PC-3 (cell line): ENCODE measurements at regions not wholly inside any gene's neighbourhood (a gene's known extent, or its start where the extent isn't known, plus 50 kb on each side); places are given as distances from the start of the nearest gene placed in this dataset.

Experiments used
- ATAC-seq: fragments of 200-7000 bp; cut with Tn5 transposase; 2 replicates; pipeline ENCODE4 v1.9.1; 2020; ENCODE audit warnings: mild to moderate bottlenecking, moderate library complexity
- BruUV-seq: library from RNA; stranded (reverse); fragments of 400-500 nt; replicated peaks from 2 replicates; lab custom pipeline; 2021; lab: Mats Ljungman, UMichigan
- CTCF ChIA-PET: fragments of 300-600 bp; sonication (Branson Sonifier 250); formaldehyde crosslinking; loops from one replicate; lab custom pipeline; 2022; ENCODE audit warnings: antibody characterized with exemption; lab: Charles Lee
- POLR2A ChIA-PET: fragments of 300-600 bp; sonication (Branson Sonifier 250); formaldehyde crosslinking; loops from one replicate; lab custom pipeline; 2022; ENCODE audit warnings: antibody characterized with exemption; ENCODE audit not compliant: unreplicated experiment; lab: Charles Lee
- DNase-seq: peaks from one replicate; pipeline ENCODE4 v3.0.0-alpha.2; 2015
- H2AFZ ChIP-seq: fragments of 300-600 bp; sonication (generic); 2 replicates; pipeline ENCODE4 v1.6.0; 2016; ENCODE audit warnings: antibody characterized with exemption, low read length
- H3F3A ChIP-seq: fragments of 300-600 bp; sonication (generic); one replicate; pipeline ENCODE4 v1.6.0; 2017; ENCODE audit warnings: antibody characterized with exemption, low read length, control low read depth, mild to moderate bottlenecking; ENCODE audit not compliant: unreplicated experiment
- H3K27ac ChIP-seq: fragments of 300-600 bp; sonication (generic); 2 replicates; pipeline ENCODE4 v1.5.1; 2016; ENCODE audit warnings: mild to moderate bottlenecking, low read length
- H3K27me3 ChIP-seq: fragments of 300-600 bp; sonication (generic); 2 replicates; pipeline ENCODE4 v1.6.1; 2016; ENCODE audit warnings: low read length, mixed read lengths
- H3K36me3 ChIP-seq: fragments of 300-600 bp; sonication (generic); 2 replicates; pipeline ENCODE4 v1.6.1; 2016; ENCODE audit warnings: low read depth, mixed run types, low read length, mixed read lengths
- H3K4me1 ChIP-seq: fragments of 300-600 bp; sonication (generic); 2 replicates; pipeline ENCODE4 v1.5.1; 2016; ENCODE audit warnings: low read length; ENCODE audit not compliant: insufficient read depth
- H3K4me2 ChIP-seq: fragments of 300-600 bp; sonication (generic); 2 replicates; pipeline ENCODE4 v1.6.0; 2016; ENCODE audit warnings: low read length
- H3K4me3 ChIP-seq: fragments of 300-600 bp; sonication (generic); 2 replicates; pipeline ENCODE4 v1.5.1; 2016; ENCODE audit warnings: mild to moderate bottlenecking, low read length, mixed read lengths
- H3K79me2 ChIP-seq: fragments of 300-600 bp; sonication (generic); 2 replicates; pipeline ENCODE4 v1.6.1; 2017; ENCODE audit warnings: low read length, mixed read lengths
- H3K9ac ChIP-seq: fragments of 300-600 bp; sonication (generic); 2 replicates; pipeline ENCODE4 v1.6.0; 2016; ENCODE audit warnings: mild to moderate bottlenecking, low read length
- H3K9me2 ChIP-seq: fragments of 300-600 bp; sonication (generic); replicated peaks from 2 replicates; pipeline ENCODE4 v1.6.1; 2016; ENCODE audit warnings: mixed run types, low read length, mixed read lengths
- H3K9me3 ChIP-seq: fragments of 300-600 bp; sonication (generic); 2 replicates; pipeline ENCODE4 v1.6.1; 2016; ENCODE audit warnings: low read length, mixed read lengths
- H4K20me1 ChIP-seq: fragments of 300-600 bp; sonication (generic); 2 replicates; pipeline ENCODE4 v1.6.1; 2016; ENCODE audit warnings: low read length, mixed read lengths
- EZH2 ChIP-seq: fragments of 300-600 bp; sonication (generic); IDR thresholded peaks from one replicate; pipeline ENCODE4 v1.6.1; 2017; ENCODE audit warnings: antibody characterized with exemption, mild to moderate bottlenecking, low read length; ENCODE audit not compliant: unreplicated experiment
- EZH2phosphoT487 ChIP-seq: fragments of 300-600 bp; sonication (generic); IDR thresholded peaks from 2 replicates; pipeline ENCODE4 v1.6.1; 2018; ENCODE audit warnings: mild to moderate bottlenecking, antibody characterized with exemption, low read length, borderline replicate concordance
- intact Hi-C: fragments of 100-400 bp; cut with micrococcal nuclease; formaldehyde crosslinking; loops from 2 replicates; pipeline ENCODE4 v1.9.0; 2023
- TF ChIP-seq, protein P1 (sequence below): fragments of 300-600 bp; sonication (generic); conservative IDR thresholded peaks from 2 replicates; pipeline ENCODE4 v1.5.1; 2017; ENCODE audit warnings: antibody characterized with exemption, low read depth, mild to moderate bottlenecking, low read length

DNA sequence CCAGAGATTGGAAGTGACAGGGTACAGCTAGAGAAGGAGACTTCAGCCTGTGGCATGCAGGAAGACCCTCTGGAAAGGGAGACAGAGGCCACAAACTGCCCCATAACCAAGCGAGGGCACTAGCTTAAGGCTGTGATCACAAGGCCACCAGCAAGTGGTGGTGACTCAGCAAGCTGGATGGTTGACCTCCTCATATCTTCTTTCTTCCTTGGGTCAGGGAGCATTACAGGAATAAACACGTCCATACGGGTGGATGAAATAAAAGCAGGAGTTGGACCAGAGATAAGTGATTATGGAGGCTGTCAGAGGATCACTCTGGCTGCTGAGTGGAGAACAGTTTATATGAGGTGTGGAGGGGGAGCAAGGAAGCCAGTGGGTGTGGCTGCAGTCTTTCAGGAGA lies 234.6 kb upstream of the TAS2R1 start:
- H4K20me1 ChIP-seq, result no peaks in the 10 kb centered on the region
- BruUV-seq, result no TSS peak
- H3K27ac ChIP-seq, result no peak overlapping the region
- ATAC-seq (no peak), DNase-seq (no peak)
- no peak for TF ChIP-seq EZH2
- TF ChIP-seq, protein P1, sequence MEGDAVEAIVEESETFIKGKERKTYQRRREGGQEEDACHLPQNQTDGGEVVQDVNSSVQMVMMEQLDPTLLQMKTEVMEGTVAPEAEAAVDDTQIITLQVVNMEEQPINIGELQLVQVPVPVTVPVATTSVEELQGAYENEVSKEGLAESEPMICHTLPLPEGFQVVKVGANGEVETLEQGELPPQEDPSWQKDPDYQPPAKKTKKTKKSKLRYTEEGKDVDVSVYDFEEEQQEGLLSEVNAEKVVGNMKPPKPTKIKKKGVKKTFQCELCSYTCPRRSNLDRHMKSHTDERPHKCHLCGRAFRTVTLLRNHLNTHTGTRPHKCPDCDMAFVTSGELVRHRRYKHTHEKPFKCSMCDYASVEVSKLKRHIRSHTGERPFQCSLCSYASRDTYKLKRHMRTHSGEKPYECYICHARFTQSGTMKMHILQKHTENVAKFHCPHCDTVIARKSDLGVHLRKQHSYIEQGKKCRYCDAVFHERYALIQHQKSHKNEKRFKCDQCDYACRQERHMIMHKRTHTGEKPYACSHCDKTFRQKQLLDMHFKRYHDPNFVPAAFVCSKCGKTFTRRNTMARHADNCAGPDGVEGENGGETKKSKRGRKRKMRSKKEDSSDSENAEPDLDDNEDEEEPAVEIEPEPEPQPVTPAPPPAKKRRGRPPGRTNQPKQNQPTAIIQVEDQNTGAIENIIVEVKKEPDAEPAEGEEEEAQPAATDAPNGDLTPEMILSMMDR, result no peak
- TF ChIP-seq EZH2phosphoT487, result no peak
- peaks cover 10% of the 10 kb centered on the region; the same call in 1 of the 2 replicates for H3K27me3 ChIP-seq
- ChIA-PET POLR2A (no interaction called here), CTCF (no interaction called here)
- peaks cover 26% of the 10 kb centered on the region for H3K9me3 ChIP-seq
- intact Hi-C loops, result no loop called here
- H3K4me2 ChIP-seq, result no peak overlapping the region
- no peaks in the 10 kb centered on the region for H3F3A ChIP-seq
- no peak overlapping the region for H3K4me3 ChIP-seq
- no peaks in the 10 kb centered on the region for H3K9me2 ChIP-seq
- no peak overlapping the region for H2AFZ ChIP-seq
- peaks cover 10% of the 10 kb centered on the region for H3K4me1 ChIP-seq
- no peak overlapping the region for H3K9ac ChIP-seq
- peaks cover 11% of the 10 kb centered on the region; the same call in 1 of the 2 replicates for H3K36me3 ChIP-seq
- H3K79me2 ChIP-seq, result no peaks in the 10 kb centered on the region

DNA sequence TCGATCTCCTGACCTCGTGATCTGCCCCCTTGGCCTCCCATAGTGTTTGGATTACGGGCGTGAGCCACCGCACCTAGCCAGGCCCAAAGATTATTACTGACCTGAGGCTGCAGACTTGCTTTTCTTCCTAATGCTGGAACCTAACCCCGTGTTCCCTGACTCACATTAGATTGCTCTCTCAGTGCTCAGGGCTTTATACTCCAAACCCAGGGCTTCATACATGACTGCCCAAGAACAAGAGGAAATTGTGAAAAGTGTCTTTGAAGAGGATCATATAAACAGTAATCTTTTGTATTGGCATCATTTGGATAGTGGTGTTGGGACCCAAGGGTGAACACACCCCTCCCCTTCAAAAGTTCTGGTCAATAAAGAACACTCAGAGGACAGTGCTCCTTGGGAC lies 233.3 kb upstream of the TAS2R1 start:
- CTCF ChIA-PET, result no interaction called here
- H3K36me3 ChIP-seq, result peaks cover 11% of the 10 kb centered on the region; the same call in 1 of the 2 replicates
- POLR2A ChIA-PET, result no interaction called here
- H3K27me3 ChIP-seq, result peaks cover 10% of the 10 kb centered on the region; the same call in 1 of the 2 replicates
- no TSS peak for BruUV-seq
- H3K9ac ChIP-seq, result no peak overlapping the region
- H3K4me2 ChIP-seq, result no peak overlapping the region
- no peaks in the 10 kb centered on the region for H4K20me1 ChIP-seq
- no peak overlapping the region for H3K27ac ChIP-seq
- DNase-seq (no peak), ATAC-seq (no peak)
- TF ChIP-seq, protein P1, result no peak
- no peak for TF ChIP-seq EZH2
- no peak for TF ChIP-seq EZH2phosphoT487
- H3K4me3 ChIP-seq, result no peak overlapping the region
- no peak overlapping the region for H2AFZ ChIP-seq
- H3K9me3 ChIP-seq, result peaks cover 26% of the 10 kb centered on the region
- H3F3A ChIP-seq, result no peaks in the 10 kb centered on the region
- no peaks in the 10 kb centered on the region for H3K79me2 ChIP-seq
- no peaks in the 10 kb centered on the region for H3K4me1 ChIP-seq
- no peaks in the 10 kb centered on the region for H3K9me2 ChIP-seq
- intact Hi-C loops, result no loop called here

DNA sequence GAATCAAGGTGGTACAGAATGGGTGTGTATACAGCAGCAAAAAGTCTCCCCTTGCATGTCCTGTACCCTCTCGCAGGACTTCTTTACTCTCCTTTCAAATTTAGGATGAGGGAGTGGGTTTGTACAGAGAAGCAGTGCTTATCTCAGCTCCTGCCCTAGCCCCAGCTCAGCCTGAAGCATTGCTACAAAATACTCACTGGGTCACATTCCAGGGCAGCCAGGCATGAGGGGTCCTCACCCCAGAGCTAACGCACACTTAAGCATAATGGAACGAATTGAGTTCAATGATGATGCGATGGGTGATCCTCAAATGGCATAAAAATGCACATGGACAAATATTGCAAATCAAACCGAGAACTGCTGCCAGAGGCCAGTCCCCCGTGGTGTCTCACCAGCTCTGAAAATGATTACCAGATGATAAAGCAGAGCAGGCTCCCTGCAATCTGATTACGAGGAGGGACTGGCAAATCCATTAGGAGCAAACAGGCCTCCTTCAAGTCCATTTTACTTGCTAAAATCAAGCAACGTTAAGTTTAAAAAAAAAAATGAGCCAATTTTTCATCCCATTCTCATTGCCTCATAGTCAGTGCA lies 231.6 kb upstream of the TAS2R1 start:
- no peak overlapping the region for H3K9ac ChIP-seq

More for the DNA sequence above, 231.6 kb upstream of the TAS2R1 start:
- Histone ChIP-seq H3K36me3 (peaks cover 11% of the 10 kb centered on the region; the same call in 1 of the 2 replicates), H3F3A (no peaks in the 10 kb centered on the region), H3K4me2 (no peak overlapping the region), H3K4me1 (no peaks in the 10 kb centered on the region), H3K4me3 (no peak overlapping the region), H3K9me2 (no peaks in the 10 kb centered on the region), H3K27me3 (peaks cover 10% of the 10 kb centered on the region; the same call in 1 of the 2 replicates), H2AFZ (no peak overlapping the region), H3K9me3 (peaks cover 23% of the 10 kb centered on the region), H3K79me2 (no peaks in the 10 kb centered on the region), H3K27ac (no peak overlapping the region), H4K20me1 (no peaks in the 10 kb centered on the region)
- DNase-seq (no peak), ATAC-seq (no peak)
- no TSS peak for BruUV-seq
- CTCF ChIA-PET, result no interaction called here
- intact Hi-C loops, result no loop called here
- TF ChIP-seq EZH2 (no peak), EZH2phosphoT487 (no peak)
- TF ChIP-seq, protein P1, result no peak
- POLR2A ChIA-PET, result no interaction called here
